Ramos (cell line): ENCODE measurements at regions not wholly inside any gene's neighbourhood (a gene's known extent, or its start where the extent isn't known, plus 50 kb on each side); places are given as distances from the start of the nearest gene placed in this dataset.

ENCODE experiments used
- in situ Hi-C: fragments of 300-500 bp; cut with MboI; formaldehyde crosslinking; loops from one replicate; pipeline ENCODE4 v1.14.3; 2022; ENCODE audit warnings: low sequenced_read_pairs; ENCODE audit not compliant: unreplicated experiment

- in situ Hi-C loops, result no loop called here
Observed at GRCh38 chr14:98694541-98694940, 577.5 kb downstream of the BCL11B start.

DNA sequence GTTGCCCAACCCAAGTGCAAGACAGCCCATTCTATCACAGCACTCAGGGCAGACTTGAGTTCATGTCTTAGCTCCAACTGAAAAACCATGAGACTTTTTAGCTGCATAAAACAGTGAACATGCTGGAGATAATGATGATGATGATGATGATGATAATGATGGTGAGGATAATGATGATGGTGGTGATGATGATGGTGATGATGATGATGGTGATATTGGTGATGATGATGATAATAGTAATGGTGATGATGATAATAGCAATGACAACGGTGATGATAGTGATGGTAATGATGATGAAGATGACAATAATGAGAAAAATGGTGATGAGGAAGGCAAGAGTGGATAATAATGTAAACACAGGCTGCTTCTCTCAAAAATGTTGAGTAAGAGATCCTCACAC is 576.2 kb downstream of the BCL11B start:
- in situ Hi-C loops, result no loop called here

- in situ Hi-C loops, result no loop called here
Observed at GRCh38 chr14:98698341-98698740, 573.7 kb downstream of the BCL11B start.

DNA sequence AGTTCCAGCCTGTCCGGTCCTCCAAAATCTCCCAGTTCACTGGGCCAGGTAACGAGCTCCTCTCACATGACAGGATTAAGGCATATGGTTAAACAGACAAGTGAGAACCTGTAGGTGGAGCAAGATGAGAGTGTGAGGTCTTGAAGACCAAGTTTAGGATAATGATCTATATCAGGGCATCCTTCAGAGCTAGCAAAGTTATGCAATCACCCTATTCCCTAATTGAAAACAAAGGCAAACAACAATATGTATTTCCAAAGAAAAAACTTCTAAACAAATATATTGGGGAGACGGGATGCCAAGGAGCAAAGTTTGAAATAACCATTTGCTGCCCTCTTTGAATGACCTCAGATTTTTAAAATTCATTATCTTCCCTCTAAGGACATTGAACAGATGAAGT is 571.2 kb downstream of the BCL11B start:
- in situ Hi-C loops, result no loop called here

DNA sequence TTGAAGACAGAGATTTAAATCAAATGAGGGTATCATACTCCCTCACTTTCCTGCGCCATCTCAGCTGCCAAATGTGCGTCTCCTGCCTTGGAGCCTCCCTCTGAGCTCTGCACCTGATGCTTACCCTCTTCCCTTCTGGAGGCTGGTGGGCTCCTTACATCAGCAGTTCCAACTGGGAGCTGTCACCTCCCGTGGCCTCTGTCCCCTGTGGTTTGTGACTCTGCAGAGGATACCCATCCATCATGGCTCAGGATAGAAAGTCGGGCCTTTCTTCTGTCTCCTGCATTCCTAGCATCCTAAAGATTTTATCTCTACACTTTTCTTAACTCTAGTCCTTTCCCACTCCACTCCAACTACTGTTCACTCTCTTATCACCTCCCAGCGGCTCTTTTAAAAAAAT is 570.6 kb downstream of the BCL11B start:
- in situ Hi-C loops, result no loop called here

GRCh38 chr14:98704441-98704840 is 567.6 kb downstream of the BCL11B start:
- in situ Hi-C loops, result no loop called here

- in situ Hi-C loops, result no loop called here
Observed at GRCh38 chr14:98705871-98706300, 566.1 kb downstream of the BCL11B start.

- in situ Hi-C loops, result no loop called here
Observed at GRCh38 chr14:98707522-98707921, 564.5 kb downstream of the BCL11B start.

GRCh38 chr14:98708555-98708954 is 563.4 kb downstream of the BCL11B start:
- in situ Hi-C loops, result no loop called here

DNA sequence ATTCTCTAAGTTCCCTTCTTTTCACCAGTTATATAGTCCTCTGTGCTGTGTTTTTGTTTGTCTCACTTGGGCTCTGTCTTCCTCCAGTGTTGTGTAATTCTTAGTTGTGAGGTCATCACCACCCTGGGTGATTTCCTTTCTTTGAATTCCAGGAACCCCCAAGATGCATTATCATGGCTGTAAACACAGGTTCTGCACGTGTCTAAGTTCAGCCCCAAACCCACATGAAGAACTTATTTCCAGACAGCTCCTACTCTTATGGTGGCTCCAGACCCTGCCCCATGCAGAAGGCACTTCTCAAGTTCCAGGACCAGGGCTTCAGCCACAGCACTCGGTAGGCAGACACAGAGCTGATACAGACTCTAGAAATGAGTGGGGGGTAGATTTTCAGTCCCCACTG is 560.5 kb downstream of the BCL11B start:
- in situ Hi-C loops, result no loop called here

GRCh38 chr14:98714626-98715425 is 557.2 kb downstream of the BCL11B start:
- in situ Hi-C loops, result no loop called here

- in situ Hi-C loops, result no loop called here
Observed at GRCh38 chr14:98716133-98716532, 555.9 kb downstream of the BCL11B start.

DNA sequence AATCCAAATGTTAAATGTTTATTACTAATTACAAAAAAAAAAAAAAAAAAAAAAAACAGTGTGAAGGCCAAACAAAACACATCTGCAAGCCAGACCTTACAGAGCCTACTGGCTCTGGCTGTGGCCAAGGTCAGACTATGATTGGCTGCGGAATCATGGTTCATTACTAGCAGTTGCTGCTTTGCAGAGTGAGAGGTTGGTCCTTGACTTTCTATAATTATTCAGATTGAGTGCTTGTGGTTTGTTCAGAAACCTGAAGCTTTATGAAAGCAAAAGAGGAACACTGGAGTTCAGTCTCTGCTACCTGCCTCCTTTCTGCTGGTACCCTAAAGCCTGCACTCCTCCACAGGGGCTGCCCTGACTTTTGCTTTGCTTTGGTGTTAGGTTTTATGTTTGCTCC is 550.9 kb downstream of the BCL11B start:
- in situ Hi-C loops, result no loop called here

DNA sequence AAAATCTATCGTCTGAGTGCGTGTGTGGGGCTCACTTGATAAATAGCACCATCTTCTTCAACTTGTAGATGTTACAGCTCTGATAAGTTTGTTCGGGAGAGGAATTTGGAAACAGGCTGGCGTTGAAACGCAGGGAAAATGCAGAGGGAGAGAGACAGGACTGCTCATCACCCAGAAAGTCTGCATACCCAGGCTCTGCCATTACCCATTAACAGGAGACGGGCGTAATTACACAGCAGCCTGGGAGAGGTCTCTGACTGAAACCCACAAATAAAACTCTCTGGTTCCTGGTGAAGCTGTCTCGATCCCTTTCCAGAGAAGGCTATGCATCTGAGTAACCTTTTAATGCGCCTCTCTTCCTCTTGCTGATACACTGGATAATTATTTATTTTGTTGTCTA is 547.3 kb downstream of the BCL11B start:
- in situ Hi-C loops, result no loop called here

GRCh38 chr14:98725191-98725590 is 546.8 kb downstream of the BCL11B start:
- in situ Hi-C loops, result no loop called here

DNA sequence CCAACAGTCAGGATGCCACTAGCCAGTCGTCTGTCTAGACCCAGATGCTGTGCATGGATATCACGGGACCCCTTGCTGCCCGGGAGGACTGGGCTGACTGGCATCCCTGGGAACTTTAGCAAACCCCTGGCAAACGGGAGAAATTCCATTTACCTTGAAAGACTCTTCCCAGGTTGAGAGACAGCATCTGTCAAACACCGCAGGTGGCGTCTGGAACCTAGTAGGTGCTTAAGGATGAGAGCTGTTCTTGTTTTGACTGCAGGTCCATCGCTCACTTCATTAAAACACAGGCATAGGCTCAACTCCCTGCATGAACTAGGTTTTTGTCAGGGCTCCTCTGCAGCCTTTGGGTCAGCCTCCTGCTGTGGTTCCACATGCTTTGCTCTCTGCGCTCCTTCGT is 546.3 kb downstream of the BCL11B start:
- in situ Hi-C loops, result no loop called here

GRCh38 chr14:98726585-98727405 is 545.2 kb downstream of the BCL11B start:
- in situ Hi-C loops, result no loop called here

DNA sequence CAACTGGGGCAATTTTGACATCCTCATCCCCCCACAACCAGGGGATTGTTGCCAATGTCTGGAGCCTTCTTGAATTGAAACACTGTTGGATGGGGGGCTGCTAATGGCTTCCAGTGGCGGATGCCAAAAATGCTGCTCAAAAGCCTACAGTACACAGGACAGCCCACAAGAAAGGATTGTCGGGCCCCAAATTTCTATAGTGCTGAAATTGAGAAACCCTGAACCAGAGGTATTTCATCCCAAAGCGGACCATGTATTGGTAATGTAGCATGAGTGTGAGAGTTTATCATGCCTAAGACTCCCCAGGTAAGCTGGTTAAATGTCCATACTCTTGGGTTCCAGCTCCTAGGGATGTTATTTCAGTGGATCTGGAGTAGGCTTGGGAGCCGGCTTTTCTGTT is 544.0 kb downstream of the BCL11B start:
- in situ Hi-C loops, result no loop called here

DNA sequence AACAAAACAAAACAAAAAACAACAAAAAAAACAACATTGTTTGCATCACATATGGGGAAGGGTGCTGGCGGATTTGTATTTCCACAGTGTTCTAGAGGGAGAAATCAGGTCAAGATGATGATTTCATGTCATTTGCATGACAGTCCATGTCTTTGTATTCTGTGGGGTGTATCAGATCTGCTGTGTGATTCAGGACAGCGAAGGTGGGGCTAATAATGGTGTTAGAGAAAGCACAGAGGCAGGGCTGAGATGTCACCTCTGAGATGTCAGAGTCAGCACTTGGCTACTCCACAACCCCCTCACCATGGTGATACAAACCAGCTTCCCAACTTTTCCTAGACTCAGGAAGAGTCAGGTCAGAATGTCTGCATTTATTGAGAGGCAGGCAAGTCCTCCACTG is 543.2 kb downstream of the BCL11B start:
- in situ Hi-C loops, result no loop called here

- in situ Hi-C loops, result no loop called here
Observed at GRCh38 chr14:98731286-98731685, 540.7 kb downstream of the BCL11B start.

DNA sequence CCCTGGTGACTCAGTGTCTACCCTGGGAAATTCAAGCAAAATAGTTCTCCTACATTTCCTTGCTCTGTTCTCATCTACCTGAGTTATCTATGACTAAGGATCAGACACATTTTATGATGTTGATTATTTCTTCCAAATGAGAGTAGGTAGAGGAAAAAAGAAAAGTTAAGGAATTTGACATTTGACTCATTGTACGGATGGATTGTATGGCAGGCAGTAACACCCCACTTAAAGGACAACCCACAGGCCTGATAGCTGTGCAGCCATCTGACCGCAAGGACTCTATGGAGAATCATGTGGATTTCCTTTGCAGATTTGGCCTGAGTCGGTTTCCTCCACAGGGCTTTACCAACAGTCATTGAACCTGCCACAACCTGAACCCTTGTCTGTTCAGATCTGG is 540.3 kb downstream of the BCL11B start:
- in situ Hi-C loops, result no loop called here

GRCh38 chr14:98733536-98733935 is 538.5 kb downstream of the BCL11B start:
- in situ Hi-C loops, result no loop called here
